ENCODE measurements at regions not wholly inside any gene's neighbourhood (a gene's known extent, or its start where the extent isn't known, plus 50 kb on each side); places are given as distances from the start of the nearest gene placed in this dataset.

DNA sequence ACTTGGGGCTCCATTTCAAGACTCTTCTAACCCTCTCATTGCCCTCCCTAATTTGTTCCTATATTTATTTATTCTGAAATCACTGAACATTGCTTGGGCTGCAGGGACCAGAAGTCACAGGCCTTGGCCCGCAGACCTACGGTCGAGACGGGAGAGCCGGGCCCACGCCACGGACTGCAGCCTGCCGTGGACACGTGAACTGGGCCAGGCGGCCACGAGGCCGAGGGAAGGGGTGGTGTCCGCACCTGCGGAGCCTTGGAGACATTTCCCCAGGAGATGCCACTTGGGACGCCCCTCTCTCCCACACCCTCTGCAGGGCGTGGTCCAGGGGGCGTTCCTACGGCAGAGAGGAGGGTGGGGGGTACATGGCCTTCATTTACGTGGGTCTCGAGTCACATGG is 463.9 kb downstream of the ICE1 start:
- no peak overlapping the region for H4K91ac ChIP-seq (ENCODE audit: insufficient read length, low read depth, low read length)
- H2BK15ac ChIP-seq (ENCODE audit: low read depth, low read length) = no peak overlapping the region
- Mint-ChIP-seq H3K9me3 (no peaks in the 10 kb centered on the region), H3K36me3 (ENCODE audit: insufficient read depth in 1 of 3, low read depth in 3 of 3) (no peaks in the 10 kb centered on the region), H3K4me3 (no peak overlapping the region), H3K27me3 (ENCODE audit: low read depth) (peaks cover 16% of the 10 kb centered on the region), H3K27ac (no peak overlapping the region), H3K4me1 (peaks cover 0 to 2% of the 10 kb centered on the region in 2 experiments; a peak in 1 of 4 replicates)
- no peak overlapping the region for H4K8ac ChIP-seq (replicated peaks; ENCODE audit: insufficient read length, low read depth, low read length)
- H2BK20ac ChIP-seq (ENCODE audit: low read depth, low read length, poor library complexity, severe bottlenecking) = no peak overlapping the region
- H3K4ac ChIP-seq (ENCODE audit: low read depth, low read length) = no peak overlapping the region
- no peak overlapping the region for H4K5ac ChIP-seq (ENCODE audit: insufficient read length, low read depth, low read length)
- no peak overlapping the region for H3K27ac ChIP-seq (ENCODE audit: insufficient read length, low read depth, low read length)
- TF ChIP-seq, protein P1, sequence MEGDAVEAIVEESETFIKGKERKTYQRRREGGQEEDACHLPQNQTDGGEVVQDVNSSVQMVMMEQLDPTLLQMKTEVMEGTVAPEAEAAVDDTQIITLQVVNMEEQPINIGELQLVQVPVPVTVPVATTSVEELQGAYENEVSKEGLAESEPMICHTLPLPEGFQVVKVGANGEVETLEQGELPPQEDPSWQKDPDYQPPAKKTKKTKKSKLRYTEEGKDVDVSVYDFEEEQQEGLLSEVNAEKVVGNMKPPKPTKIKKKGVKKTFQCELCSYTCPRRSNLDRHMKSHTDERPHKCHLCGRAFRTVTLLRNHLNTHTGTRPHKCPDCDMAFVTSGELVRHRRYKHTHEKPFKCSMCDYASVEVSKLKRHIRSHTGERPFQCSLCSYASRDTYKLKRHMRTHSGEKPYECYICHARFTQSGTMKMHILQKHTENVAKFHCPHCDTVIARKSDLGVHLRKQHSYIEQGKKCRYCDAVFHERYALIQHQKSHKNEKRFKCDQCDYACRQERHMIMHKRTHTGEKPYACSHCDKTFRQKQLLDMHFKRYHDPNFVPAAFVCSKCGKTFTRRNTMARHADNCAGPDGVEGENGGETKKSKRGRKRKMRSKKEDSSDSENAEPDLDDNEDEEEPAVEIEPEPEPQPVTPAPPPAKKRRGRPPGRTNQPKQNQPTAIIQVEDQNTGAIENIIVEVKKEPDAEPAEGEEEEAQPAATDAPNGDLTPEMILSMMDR (conservative IDR thresholded peaks at IDR 0.05) = no peak
- no peak overlapping the region for H2AFZ ChIP-seq (ENCODE audit: low read length)
- no peak overlapping the region for H2BK5ac ChIP-seq (ENCODE audit: insufficient read length, low read length)
- no peak overlapping the region for H3K23ac ChIP-seq (ENCODE audit: insufficient read length, low read depth, low read length)
- H3K14ac ChIP-seq (ENCODE audit: insufficient read depth, low read length) = no peak overlapping the region
- DNase-seq = no peak
- no peak overlapping the region for H3T11ph ChIP-seq (ENCODE audit: low read length)
- H3K9me3 ChIP-seq (ENCODE audit: control insufficient read depth, low read depth, low read length) = no peaks in the 10 kb centered on the region
- no peaks in the 10 kb centered on the region for H3K79me2 ChIP-seq (ENCODE audit: insufficient read depth, low read length)
- no peaks in the 10 kb centered on the region for H3K23me2 ChIP-seq (ENCODE audit: insufficient read length, low read depth, low read length, poor library complexity, severe bottlenecking)
- H3K79me1 ChIP-seq (ENCODE audit: insufficient read depth, low read depth, low read length, poor library complexity, severe bottlenecking) = no peaks in the 10 kb centered on the region
- no CpG with 5 or more reads among the region's 20 CpGs for WGBS (ENCODE audit: extremely low coverage, insufficient read length, low lambda C conversion rate)
- no peak overlapping the region for H2BK12ac ChIP-seq (ENCODE audit: insufficient read length, low read depth, low read length)
- no peak overlapping the region for H3K18ac ChIP-seq (ENCODE audit: insufficient read length, low read depth, low read length)
- H4K20me1 ChIP-seq (ENCODE audit: control insufficient read depth, insufficient read depth, insufficient read length) = no peaks in the 10 kb centered on the region
- no peaks in the 10 kb centered on the region for H3K4me1 ChIP-seq (ENCODE audit: insufficient read depth, low read length)
- no peak overlapping the region for H2BK120ac ChIP-seq (ENCODE audit: low read depth, low read length, poor library complexity, severe bottlenecking)
- H3K9ac ChIP-seq (ENCODE audit: extremely low read depth, insufficient read length, low read length) = no peak overlapping the region
- no peak overlapping the region for H3K4me2 ChIP-seq (ENCODE audit: insufficient read depth, insufficient read length, low read length)
- H3K27me3 ChIP-seq (ENCODE audit: insufficient read depth, low read length) = no peaks in the 10 kb centered on the region
- no peak overlapping the region for H3K56ac ChIP-seq (ENCODE audit: insufficient read length, low read depth, low read length)
- no peak overlapping the region for H2AK5ac ChIP-seq (ENCODE audit: insufficient read length, low read length)
